ENCODE measurements at regions not wholly inside any gene's neighbourhood (a gene's known extent, or its start where the extent isn't known, plus 50 kb on each side); places are given as distances from the start of the nearest gene placed in this dataset.

GRCh38 chr11:116542406-116542805, 230.4 kb downstream of the BUD13 start:
- H3K27me3 ChIP-seq, result no peaks in the 10 kb centered on the region
- H3K4me1 ChIP-seq, result no peaks in the 10 kb centered on the region
- intact Hi-C loops (cut with DNase I), result no loop called here
- no peaks in the 10 kb centered on the region for H3K9me3 ChIP-seq
- no peak overlapping the region for H3K27ac ChIP-seq
- DNase-seq (ENCODE audit: low spot score in 2 of 2), result peak in 1 of 2 donors; percentile 4
- H3K36me3 ChIP-seq, result no peaks in the 10 kb centered on the region
- no peak overlapping the region for H3K4me3 ChIP-seq
- TF ChIP-seq, protein P1, sequence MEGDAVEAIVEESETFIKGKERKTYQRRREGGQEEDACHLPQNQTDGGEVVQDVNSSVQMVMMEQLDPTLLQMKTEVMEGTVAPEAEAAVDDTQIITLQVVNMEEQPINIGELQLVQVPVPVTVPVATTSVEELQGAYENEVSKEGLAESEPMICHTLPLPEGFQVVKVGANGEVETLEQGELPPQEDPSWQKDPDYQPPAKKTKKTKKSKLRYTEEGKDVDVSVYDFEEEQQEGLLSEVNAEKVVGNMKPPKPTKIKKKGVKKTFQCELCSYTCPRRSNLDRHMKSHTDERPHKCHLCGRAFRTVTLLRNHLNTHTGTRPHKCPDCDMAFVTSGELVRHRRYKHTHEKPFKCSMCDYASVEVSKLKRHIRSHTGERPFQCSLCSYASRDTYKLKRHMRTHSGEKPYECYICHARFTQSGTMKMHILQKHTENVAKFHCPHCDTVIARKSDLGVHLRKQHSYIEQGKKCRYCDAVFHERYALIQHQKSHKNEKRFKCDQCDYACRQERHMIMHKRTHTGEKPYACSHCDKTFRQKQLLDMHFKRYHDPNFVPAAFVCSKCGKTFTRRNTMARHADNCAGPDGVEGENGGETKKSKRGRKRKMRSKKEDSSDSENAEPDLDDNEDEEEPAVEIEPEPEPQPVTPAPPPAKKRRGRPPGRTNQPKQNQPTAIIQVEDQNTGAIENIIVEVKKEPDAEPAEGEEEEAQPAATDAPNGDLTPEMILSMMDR (IDR thresholded peaks at IDR 0.05), result no peak

DNA sequence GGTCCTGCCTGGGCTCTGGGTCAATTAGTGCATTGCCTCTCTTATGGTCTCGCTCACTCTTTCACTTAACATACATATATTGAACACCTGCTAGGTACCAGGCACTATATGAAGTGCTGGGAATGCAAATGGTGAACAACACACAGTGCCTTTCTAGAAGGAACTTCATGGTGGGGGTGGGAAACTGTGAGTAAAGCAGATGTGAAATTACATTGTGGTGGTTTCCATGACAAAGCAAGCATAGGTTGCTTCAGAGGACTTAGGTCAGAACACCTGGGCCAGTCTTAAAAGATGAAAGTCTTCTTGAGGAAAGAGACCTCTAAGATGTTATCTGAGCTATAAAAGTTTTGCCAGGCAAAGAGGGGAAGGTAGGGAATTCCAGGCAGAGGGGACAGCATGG, 231.3 kb downstream of the BUD13 start:
- TF ChIP-seq, protein P1 (IDR thresholded peaks at IDR 0.05), result no peak
- H3K4me1 ChIP-seq, result no peaks in the 10 kb centered on the region
- intact Hi-C loops (cut with DNase I), result no loop called here
- no peaks in the 10 kb centered on the region for H3K36me3 ChIP-seq
- DNase-seq (ENCODE audit: low spot score in 2 of 2), result peak in 1 of 2 donors; percentile 2
- H3K9me3 ChIP-seq, result no peaks in the 10 kb centered on the region
- no peak overlapping the region for H3K4me3 ChIP-seq
- no peaks in the 10 kb centered on the region for H3K27me3 ChIP-seq
- H3K27ac ChIP-seq, result no peak overlapping the region

DNA sequence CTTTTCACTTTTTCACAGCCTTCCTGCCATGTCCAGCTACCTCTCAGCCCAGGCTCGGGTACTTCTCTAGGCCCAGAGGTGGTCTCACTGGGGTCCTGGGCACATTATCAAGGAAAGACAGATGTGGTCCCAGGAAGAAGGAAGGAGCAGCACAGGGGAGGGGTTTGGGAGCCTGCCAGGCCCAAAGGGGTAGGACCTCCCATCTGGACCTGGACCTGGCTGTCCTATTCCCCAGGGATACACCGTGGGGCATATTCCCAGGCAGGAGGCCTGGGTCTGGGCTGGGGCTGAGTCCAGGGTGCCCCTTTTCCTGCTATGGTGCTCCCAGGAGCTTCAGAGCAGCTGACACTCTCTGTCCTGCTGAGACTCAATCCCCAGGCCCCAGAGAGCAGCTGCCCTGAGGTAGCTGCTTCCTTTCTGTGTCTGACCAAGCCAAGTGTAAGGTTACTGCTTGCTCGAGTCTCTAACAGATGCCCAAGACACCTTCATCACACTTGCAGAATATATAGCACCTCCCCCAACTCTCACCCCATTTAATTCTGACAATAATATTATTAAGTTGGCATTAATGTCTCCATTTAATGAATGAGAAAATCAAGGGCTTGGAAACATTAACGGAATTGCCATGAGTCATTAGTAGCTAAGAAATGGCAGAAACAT, 232.0 kb downstream of the BUD13 start:
- Histone ChIP-seq H3K4me1 (no peaks in the 10 kb centered on the region), H3K27ac (no peak overlapping the region), H3K27me3 (no peaks in the 10 kb centered on the region), H3K9me3 (no peaks in the 10 kb centered on the region), H3K36me3 (no peaks in the 10 kb centered on the region), H3K4me3 (no peak overlapping the region)
- TF ChIP-seq, protein P1 (IDR thresholded peaks at IDR 0.05), result no peak
- DNase-seq (ENCODE audit: low spot score in 2 of 2), result peak in 1 of 2 donors; percentile 53
- intact Hi-C loops (cut with DNase I), result no loop called here

GRCh38 chr11:116539836-116540418, 232.9 kb downstream of the BUD13 start:
- H3K9me3 ChIP-seq, result no peaks in the 10 kb centered on the region
- no peaks in the 10 kb centered on the region for H3K27me3 ChIP-seq
- H3K4me1 ChIP-seq, result no peaks in the 10 kb centered on the region
- DNase-seq (ENCODE audit: low spot score in 2 of 2), result peak in 1 of 2 donors; percentile 28
- no peak overlapping the region for H3K27ac ChIP-seq
- TF ChIP-seq, protein P1 (IDR thresholded peaks at IDR 0.05), result no peak
- intact Hi-C loops (cut with DNase I), result no loop called here
- H3K36me3 ChIP-seq, result no peaks in the 10 kb centered on the region
- H3K4me3 ChIP-seq, result no peak overlapping the region

- no peaks in the 10 kb centered on the region for H3K27me3 ChIP-seq
- peak in 1 of 2 donors; percentile 28 for DNase-seq (ENCODE audit: low spot score in 2 of 2)
These were observed 233.6 kb downstream of the BUD13 start for GRCh38 chr11:116539211-116539610.

More at GRCh38 chr11:116539211-116539610, 233.6 kb downstream of the BUD13 start:
- no peak overlapping the region for H3K4me3 ChIP-seq
- H3K9me3 ChIP-seq, result no peaks in the 10 kb centered on the region
- TF ChIP-seq, protein P1 (IDR thresholded peaks at IDR 0.05), result no peak
- H3K36me3 ChIP-seq, result no peaks in the 10 kb centered on the region
- H3K27ac ChIP-seq, result no peak overlapping the region
- H3K4me1 ChIP-seq, result no peaks in the 10 kb centered on the region
- intact Hi-C loops (cut with DNase I), result no loop called here
